Right lobe of liver (tissue), 6 donors: ENCODE measurements at regions not wholly inside any gene's neighbourhood (a gene's known extent, or its start where the extent isn't known, plus 50 kb on each side); places are given as distances from the start of the nearest gene placed in this dataset.

Experiments
- ATAC-seq, 4 donors: fragments of 200-7000 bp; cut with Tn5 transposase; one replicate each; pipeline ENCODE4 v1.9.1; 2020; ENCODE audit warnings: mild to moderate bottlenecking in 4 of 4, moderate library complexity in 4 of 4
- DNase-seq, 3 donors: peaks; one replicate each; pipeline ENCODE4 v3.0.0-alpha.2; 2020
- H3K27ac ChIP-seq, 3 donors: fragments of 200-600 bp; one replicate each; pipeline ENCODE4 v1.8.0; 2022
- H3K27me3 ChIP-seq, 2 donors: fragments of 200-600 bp; one replicate each; pipeline ENCODE4 v1.8.0; 2022
- H3K36me3 ChIP-seq, 4 donors: fragments of 200-600 bp; sonication (generic) in 1 of 4; one replicate each; pipeline versions ENCODE4 v1.5.1 to v1.8.0; 2017 to 2022; ENCODE audit warnings: control low read depth in 1 of 4
- H3K4me1 ChIP-seq, 4 donors: fragments of 200-600 bp; sonication (generic) in 1 of 4; one replicate each; pipeline versions ENCODE4 v1.5.1 to v1.8.0; 2017 to 2022; ENCODE audit warnings: control low read depth in 1 of 4
- H3K4me3 ChIP-seq, 3 donors: fragments of 200-600 bp; one replicate each; pipeline ENCODE4 v1.8.0; 2022
- H3K9me3 ChIP-seq, 4 donors: fragments of 200-600 bp; sonication (generic) in 1 of 4; one replicate each; pipeline versions ENCODE4 v1.5.1 to v1.8.0; 2017 to 2022; ENCODE audit warnings: control low read depth in 1 of 4
- POLR2A ChIP-seq: fragments of 450-650 bp; IDR thresholded peaks from one replicate; pipeline ENCODE4 v1.6.1; 2017; ENCODE audit warnings: antibody characterized with exemption, mild to moderate bottlenecking
- WGBS: methylation state at CpG from one replicate; pipeline ENCODE4 v1.1.6; 2018; ENCODE audit warnings: low coverage, low lambda C conversion rate; ENCODE audit not compliant: insufficient coverage; ENCODE audit errors: missing lambda C conversion rate; 5-methylcytosine and 5-hydroxymethylcytosine counted together
- intact Hi-C, 2 donors: fragments of 100-400 bp; cut with DNase I; formaldehyde crosslinking; loops; one replicate each; pipeline versions ENCODE4 v1.11.2 to v1.14.1; 2022
- TF ChIP-seq, protein P1 (sequence below), 4 donors: fragments of 200-600 bp in 3 of 4; fragments of 450-650 bp in 1 of 4; IDR thresholded peaks; one replicate each; pipeline versions ENCODE4 v1.5.1 to v1.8.0; 2016 to 2022; ENCODE audit warnings: antibody characterized with exemption in 4 of 4, mild to moderate bottlenecking in 2 of 4
- donor health status: DM: no; HTN: yes; CAD: no.
- donor health status: DM: no; HTN: no; CAD: no.
- donor health status: DM: no; HTN: no; CAD: no.
- donor health status: DM: no; HTN: yes; CAD: no.
- donor health status: DM: no; HTN: yes; CAD: no.

GRCh38 chr14:98958048-98958631, 313.9 kb downstream of the BCL11B start:
- TF ChIP-seq POLR2A = no peak
- TF ChIP-seq, protein P1, sequence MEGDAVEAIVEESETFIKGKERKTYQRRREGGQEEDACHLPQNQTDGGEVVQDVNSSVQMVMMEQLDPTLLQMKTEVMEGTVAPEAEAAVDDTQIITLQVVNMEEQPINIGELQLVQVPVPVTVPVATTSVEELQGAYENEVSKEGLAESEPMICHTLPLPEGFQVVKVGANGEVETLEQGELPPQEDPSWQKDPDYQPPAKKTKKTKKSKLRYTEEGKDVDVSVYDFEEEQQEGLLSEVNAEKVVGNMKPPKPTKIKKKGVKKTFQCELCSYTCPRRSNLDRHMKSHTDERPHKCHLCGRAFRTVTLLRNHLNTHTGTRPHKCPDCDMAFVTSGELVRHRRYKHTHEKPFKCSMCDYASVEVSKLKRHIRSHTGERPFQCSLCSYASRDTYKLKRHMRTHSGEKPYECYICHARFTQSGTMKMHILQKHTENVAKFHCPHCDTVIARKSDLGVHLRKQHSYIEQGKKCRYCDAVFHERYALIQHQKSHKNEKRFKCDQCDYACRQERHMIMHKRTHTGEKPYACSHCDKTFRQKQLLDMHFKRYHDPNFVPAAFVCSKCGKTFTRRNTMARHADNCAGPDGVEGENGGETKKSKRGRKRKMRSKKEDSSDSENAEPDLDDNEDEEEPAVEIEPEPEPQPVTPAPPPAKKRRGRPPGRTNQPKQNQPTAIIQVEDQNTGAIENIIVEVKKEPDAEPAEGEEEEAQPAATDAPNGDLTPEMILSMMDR (IDR thresholded peaks at IDR 0.05) = no peak
- DNase-seq = no peak
- intact Hi-C loops = no loop called here
- H3K4me1 ChIP-seq = no peaks in the 10 kb centered on the region
- no peaks in the 10 kb centered on the region for H3K27me3 ChIP-seq
- H3K36me3 ChIP-seq = no peaks in the 10 kb centered on the region
- H3K4me3 ChIP-seq = no peak overlapping the region
- ATAC-seq = no peak
- H3K27ac ChIP-seq = no peak overlapping the region
- no peaks in the 10 kb centered on the region for H3K9me3 ChIP-seq
- WGBS = 43% methylated on average over 9 of the region's 13 CpGs

DNA sequence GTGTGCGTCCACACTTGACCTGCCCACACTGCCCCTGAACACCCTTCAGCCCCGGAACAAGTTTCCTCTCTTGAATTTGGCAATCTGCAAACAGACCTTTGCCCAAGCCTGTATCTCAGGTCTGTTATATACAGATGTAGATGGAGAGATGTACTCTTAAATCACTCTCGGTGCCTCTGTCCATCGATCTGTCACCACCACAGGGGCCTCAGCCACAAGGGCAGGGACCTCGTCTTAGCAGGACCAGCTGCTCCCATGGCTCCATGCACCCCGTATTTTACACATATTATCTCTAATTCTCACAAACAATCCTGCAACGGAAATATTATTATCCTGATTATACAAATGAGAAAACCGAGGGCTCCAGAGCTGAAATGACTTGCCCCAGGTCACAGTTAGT, 313.4 kb downstream of the BCL11B start:
- no peak for ATAC-seq

GRCh38 chr14:98959410-98959809, 312.6 kb downstream of the BCL11B start:
- H3K4me1 ChIP-seq = no peaks in the 10 kb centered on the region
- TF ChIP-seq POLR2A = no peak
- TF ChIP-seq, protein P1 (IDR thresholded peaks at IDR 0.05) = no peak
- H3K27ac ChIP-seq = no peak overlapping the region
- no peak for ATAC-seq
- 59% methylated on average over 4 of the region's 6 CpGs for WGBS
- H3K36me3 ChIP-seq = no peaks in the 10 kb centered on the region
- intact Hi-C loops = no loop called here
- no peak overlapping the region for H3K4me3 ChIP-seq
- no peaks in the 10 kb centered on the region for H3K9me3 ChIP-seq
- H3K27me3 ChIP-seq = no peaks in the 10 kb centered on the region
- no peak for DNase-seq

More for the DNA sequence above, 313.4 kb downstream of the BCL11B start:
- H3K4me1 ChIP-seq = no peaks in the 10 kb centered on the region
- H3K9me3 ChIP-seq = no peaks in the 10 kb centered on the region
- H3K27ac ChIP-seq = no peak overlapping the region
- no peak overlapping the region for H3K4me3 ChIP-seq
- DNase-seq = no peak
- no peak for TF ChIP-seq POLR2A
- TF ChIP-seq, protein P1 (IDR thresholded peaks at IDR 0.05) = no peak
- no peaks in the 10 kb centered on the region for H3K27me3 ChIP-seq
- intact Hi-C loops = no loop called here
- WGBS = 32% methylated on average over 8 of the region's 8 CpGs
- H3K36me3 ChIP-seq = no peaks in the 10 kb centered on the region

GRCh38 chr14:98959958-98960616, 311.9 kb downstream of the BCL11B start:
- H3K27me3 ChIP-seq = no peaks in the 10 kb centered on the region
- no peaks in the 10 kb centered on the region for H3K36me3 ChIP-seq
- DNase-seq (no peak), ATAC-seq (no peak)
- no peak overlapping the region for H3K27ac ChIP-seq
- intact Hi-C loops = no loop called here
- no peak overlapping the region for H3K4me3 ChIP-seq
- WGBS = 50% methylated on average over 2 of the region's 12 CpGs
- TF ChIP-seq, protein P1 (IDR thresholded peaks at IDR 0.05) = no peak
- TF ChIP-seq POLR2A = no peak
- H3K9me3 ChIP-seq = no peaks in the 10 kb centered on the region
- H3K4me1 ChIP-seq = no peaks in the 10 kb centered on the region
